Activated CD4-positive, alpha-beta memory T cell treated with anti-CD3 and anti-CD28 coated beads, Interleukin-2, amount 10 ng/mL, durations not matched to agents 7 days and 5 days (primary cell): ENCODE measurements at regions not wholly inside any gene's neighbourhood (a gene's known extent, or its start where the extent isn't known, plus 50 kb on each side); places are given as distances from the start of the nearest gene placed in this dataset.

Experiments
- CTCF ChIA-PET: fragments of 350-600 bp; sonication (Branson Sonifier 250); formaldehyde crosslinking; loops from one replicate; lab custom pipeline; 2021; ENCODE audit warnings: antibody characterized with exemption, inconsistent platforms; lab: Charles Lee
- POLR2A ChIA-PET: fragments of 350-600 bp; sonication (Branson Sonifier 250); formaldehyde crosslinking; loops from one replicate; lab custom pipeline; 2021; ENCODE audit warnings: antibody characterized with exemption; lab: Charles Lee
- DNase-seq: peaks from one replicate; pipeline ENCODE4 v3.0.0-alpha.2; 2020
- H3K27ac Mint-ChIP-seq: one replicate; pipeline ENCODE4 v1.8.0; 2021; ENCODE audit warnings: mild to moderate bottlenecking, mixed read lengths
- H3K27me3 Mint-ChIP-seq: one replicate; pipeline ENCODE4 v1.8.0; 2021; ENCODE audit warnings: mixed read lengths
- H3K36me3 Mint-ChIP-seq: one replicate; pipeline ENCODE4 v1.8.0; 2021; ENCODE audit warnings: low read depth, mixed read lengths
- H3K4me1 Mint-ChIP-seq: one replicate; pipeline ENCODE4 v1.8.0; 2021; ENCODE audit warnings: mixed read lengths
- H3K4me3 Mint-ChIP-seq: one replicate; pipeline ENCODE4 v1.8.0; 2021; ENCODE audit warnings: mild to moderate bottlenecking, mixed read lengths
- H3K9me3 Mint-ChIP-seq: one replicate; pipeline ENCODE4 v1.8.0; 2021; ENCODE audit warnings: mixed read lengths

DNA sequence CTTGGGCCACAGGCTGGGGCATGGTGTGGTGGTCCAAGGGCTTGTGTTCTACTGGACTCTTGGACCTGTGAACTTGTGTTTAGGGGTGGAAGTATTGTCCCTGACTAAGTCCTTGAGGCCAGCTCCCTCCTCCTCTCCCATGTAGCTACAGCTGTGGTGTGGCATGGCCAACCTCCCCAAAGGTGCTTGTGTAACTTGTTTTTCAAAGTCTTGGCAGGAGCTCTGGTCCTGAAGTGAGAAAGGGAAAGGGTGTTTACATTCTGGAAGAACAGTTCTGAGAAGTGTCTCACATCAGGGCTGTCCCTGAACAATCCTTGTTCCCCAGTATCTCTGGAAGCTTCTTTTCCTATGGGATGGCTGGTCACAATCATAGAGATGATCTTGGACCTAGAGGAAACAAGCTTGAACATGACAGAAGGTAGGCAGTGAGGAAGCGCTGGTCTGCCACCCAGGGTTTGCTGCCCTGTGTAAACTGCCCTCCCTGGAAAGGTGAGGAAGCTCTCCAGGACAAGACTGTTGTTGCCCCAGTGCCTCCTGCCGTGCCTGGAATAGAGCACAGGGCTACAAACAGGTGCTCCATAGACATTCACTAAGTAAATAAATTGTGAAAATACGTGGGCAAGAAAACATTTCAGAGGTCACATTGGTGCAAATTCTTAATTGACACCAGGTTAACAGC is 64.6 kb upstream of the KLF9 start:
- Mint-ChIP-seq H3K4me1 (peaks cover 3% of the 10 kb centered on the region), H3K9me3 (no peaks in the 10 kb centered on the region), H3K27me3 (peaks cover 4% of the 10 kb centered on the region), H3K27ac (no peak overlapping the region), H3K36me3 (no peaks in the 10 kb centered on the region), H3K4me3 (no peak overlapping the region)
- ChIA-PET CTCF (no interaction called here), POLR2A (no interaction called here)
- DNase-seq = no peak

- Mint-ChIP-seq H3K27me3 (peaks cover 2% of the 10 kb centered on the region), H3K4me1 (no peaks in the 10 kb centered on the region), H3K27ac (no peak overlapping the region), H3K4me3 (no peak overlapping the region), H3K9me3 (no peaks in the 10 kb centered on the region), H3K36me3 (no peaks in the 10 kb centered on the region)
- CTCF ChIA-PET = interaction anchor here (0.7 kb wide), 1 partner anchor 9 kb away, joined by 4 read pairs; no protein-coding TSS in a partner anchor
- DNase-seq = no peak
- POLR2A ChIA-PET = no interaction called here
These were observed 63.5 kb upstream of the KLF9 start for GRCh38 chr9:70477907-70478480.

GRCh38 chr9:70477146-70477745 is 62.8 kb upstream of the KLF9 start:
- Mint-ChIP-seq H3K36me3 (no peaks in the 10 kb centered on the region), H3K4me1 (no peaks in the 10 kb centered on the region)
- POLR2A ChIA-PET = no interaction called here

GRCh38 chr9:70475211-70475610 is 60.8 kb upstream of the KLF9 start:
- H3K4me1 Mint-ChIP-seq = peaks cover 7% of the 10 kb centered on the region
- H3K36me3 Mint-ChIP-seq = no peaks in the 10 kb centered on the region
- no peaks in the 10 kb centered on the region for H3K27me3 Mint-ChIP-seq
- no peak for DNase-seq
- POLR2A ChIA-PET = no interaction called here
- H3K27ac Mint-ChIP-seq = no peak overlapping the region
- H3K9me3 Mint-ChIP-seq = no peaks in the 10 kb centered on the region
- CTCF ChIA-PET = interaction anchor here (1.8 kb wide), 1 partner anchor 10 kb away, joined by 4 read pairs; no protein-coding TSS in a partner anchor
- no peak overlapping the region for H3K4me3 Mint-ChIP-seq

More at GRCh38 chr9:70477146-70477745, 62.8 kb upstream of the KLF9 start:
- no peak overlapping the region for H3K27ac Mint-ChIP-seq
- H3K27me3 Mint-ChIP-seq = no peaks in the 10 kb centered on the region
- H3K9me3 Mint-ChIP-seq = no peaks in the 10 kb centered on the region
- CTCF ChIA-PET = no interaction called here
- H3K4me3 Mint-ChIP-seq = no peak overlapping the region
- DNase-seq = no peak

- CTCF ChIA-PET = interaction anchor here (1.8 kb wide), 1 partner anchor 11 kb away, joined by 4 read pairs; no protein-coding TSS in a partner anchor
- no peaks in the 10 kb centered on the region for H3K36me3 Mint-ChIP-seq
These were observed 60.0 kb upstream of the KLF9 start for GRCh38 chr9:70474413-70474812.

DNA sequence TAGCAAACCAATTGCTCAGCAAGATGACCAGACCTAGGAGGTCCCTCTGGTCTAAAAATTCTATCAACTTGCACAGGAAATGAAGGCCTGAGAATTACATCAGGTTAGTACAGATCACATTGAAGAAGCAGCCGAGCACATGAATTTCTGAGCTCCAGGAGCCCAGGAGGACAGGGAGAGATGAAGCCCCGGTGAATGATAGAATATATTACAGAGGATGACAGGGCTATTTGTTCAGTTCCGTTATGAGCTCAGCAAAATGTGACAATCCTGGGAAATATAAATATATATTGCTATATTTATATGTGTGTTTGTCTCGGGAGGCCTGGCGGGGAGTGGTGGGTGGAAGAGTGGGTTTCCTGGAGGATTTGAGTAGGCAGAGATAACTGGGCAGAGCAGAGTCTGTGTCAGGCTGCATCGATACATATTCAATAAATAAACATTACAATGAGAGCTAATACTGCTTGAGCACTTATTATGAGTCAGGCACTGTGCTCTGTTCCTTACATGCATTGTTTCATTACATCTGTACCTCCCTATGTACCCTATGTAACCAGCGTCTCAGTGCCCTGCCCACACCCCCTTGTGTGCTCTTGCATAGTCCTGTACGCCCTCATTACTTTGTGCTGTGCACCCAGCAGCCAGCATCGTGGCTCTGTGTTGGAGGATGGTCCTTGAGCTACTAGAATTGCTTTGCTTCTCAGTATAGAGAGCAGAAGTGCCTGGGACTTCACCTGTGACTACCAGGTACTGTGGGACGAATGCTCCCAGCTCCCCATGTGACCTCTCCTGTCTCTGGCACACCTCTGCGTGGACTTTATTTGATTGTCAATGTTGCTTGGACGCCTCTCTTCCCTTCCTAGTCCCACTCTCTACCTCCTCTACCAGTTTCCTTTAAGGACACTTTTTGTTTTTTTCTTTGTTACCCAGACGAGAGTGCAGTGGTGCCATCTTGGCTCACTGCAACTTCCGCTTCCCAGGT is 58.1 kb upstream of the KLF9 start:
- no peaks in the 10 kb centered on the region for H3K9me3 Mint-ChIP-seq
- POLR2A ChIA-PET = interaction anchor here (1.0 kb wide), 1 partner anchor 52 kb away, joined by 3 read pairs; no protein-coding TSS in a partner anchor
- CTCF ChIA-PET = no interaction called here
- H3K4me3 Mint-ChIP-seq = no peak overlapping the region
- no peaks in the 10 kb centered on the region for H3K36me3 Mint-ChIP-seq
- H3K27me3 Mint-ChIP-seq = no peaks in the 10 kb centered on the region
- H3K27ac Mint-ChIP-seq = no peak overlapping the region
- peaks cover 20% of the 10 kb centered on the region for H3K4me1 Mint-ChIP-seq
- DNase-seq = no peak

More at GRCh38 chr9:70474413-70474812, 60.0 kb upstream of the KLF9 start:
- POLR2A ChIA-PET = no interaction called here
- no peak overlapping the region for H3K4me3 Mint-ChIP-seq
- no peaks in the 10 kb centered on the region for H3K27me3 Mint-ChIP-seq
- no peaks in the 10 kb centered on the region for H3K9me3 Mint-ChIP-seq
- H3K4me1 Mint-ChIP-seq = peaks cover 13% of the 10 kb centered on the region
- no peak overlapping the region for H3K27ac Mint-ChIP-seq
- DNase-seq = no peak

DNA sequence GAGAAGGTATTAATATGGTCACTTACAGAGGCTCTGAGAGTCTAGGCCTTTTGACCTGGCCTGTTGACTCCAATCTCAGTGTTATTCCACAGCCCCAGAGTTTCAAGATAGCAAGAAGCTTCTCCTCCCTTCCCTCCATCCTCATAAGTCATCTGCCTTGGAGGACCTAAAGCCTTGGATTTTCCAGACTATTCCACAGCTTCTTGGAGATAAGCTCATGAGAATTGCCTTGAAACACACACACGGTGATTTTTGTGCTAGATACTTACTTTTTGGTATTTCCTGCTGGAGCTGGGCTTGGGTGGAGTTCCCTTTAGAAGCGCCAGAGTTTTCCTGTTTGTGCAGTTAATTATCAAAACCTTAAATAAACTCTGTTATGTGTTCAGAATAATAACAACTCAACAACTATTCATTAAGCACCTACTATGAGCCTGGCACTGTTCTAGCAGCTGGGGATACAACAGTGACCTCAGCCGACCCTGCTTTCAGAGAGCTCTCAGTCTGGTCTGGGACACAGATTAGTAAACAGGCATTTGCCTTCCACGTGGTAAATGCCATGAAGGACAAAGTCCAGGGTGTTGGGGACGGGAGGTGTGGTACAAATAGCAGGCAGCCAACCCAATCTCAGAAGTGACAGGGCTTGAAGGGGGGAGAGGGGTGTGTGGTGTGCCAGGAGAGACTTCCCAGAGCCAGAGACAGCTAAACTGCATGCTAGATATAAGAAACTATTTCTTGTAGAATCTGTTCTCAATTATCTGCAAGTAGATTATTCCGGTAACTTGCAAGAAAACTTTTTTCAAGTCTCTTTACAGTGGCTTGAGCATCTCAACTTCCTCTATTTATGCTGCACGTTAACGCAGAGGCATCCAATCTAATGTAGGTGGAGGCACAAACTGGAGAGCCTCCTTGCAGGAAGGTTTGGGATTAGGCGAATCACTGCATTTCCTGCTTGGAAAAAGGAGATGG is 55.9 kb upstream of the KLF9 start:
- DNase-seq = no peak
- no peaks in the 10 kb centered on the region for H3K27me3 Mint-ChIP-seq
- H3K36me3 Mint-ChIP-seq = no peaks in the 10 kb centered on the region
- ChIA-PET CTCF (no interaction called here), POLR2A (interaction anchor here (1.9 kb wide), 1 partner anchor 60 kb away, joined by 4 read pairs; no protein-coding TSS in a partner anchor)
- H3K4me3 Mint-ChIP-seq = no peak overlapping the region
- no peaks in the 10 kb centered on the region for H3K9me3 Mint-ChIP-seq
- H3K4me1 Mint-ChIP-seq = peaks cover 26% of the 10 kb centered on the region
- no peak overlapping the region for H3K27ac Mint-ChIP-seq

DNA sequence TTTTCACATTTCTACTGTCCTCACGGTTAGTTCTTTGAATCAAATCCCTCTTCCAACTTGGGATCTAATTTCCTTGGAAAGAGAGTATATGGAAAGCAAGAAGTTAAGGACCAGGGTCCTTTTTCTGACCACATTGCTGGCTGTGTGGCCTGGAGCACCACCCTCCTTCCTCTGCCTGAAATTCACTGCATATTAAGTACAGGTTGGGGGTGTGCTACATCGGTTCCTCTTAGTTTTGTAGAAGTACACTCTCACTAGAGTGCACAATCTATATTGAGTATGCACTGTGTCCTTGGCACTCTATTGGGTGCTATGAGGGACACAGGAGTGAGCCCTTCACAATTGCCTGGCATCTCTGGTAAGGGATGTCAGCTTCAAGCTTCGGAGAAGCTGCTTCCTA is 53.8 kb upstream of the KLF9 start:
- H3K27ac Mint-ChIP-seq = no peak overlapping the region
- no peaks in the 10 kb centered on the region for H3K27me3 Mint-ChIP-seq
- POLR2A ChIA-PET = no interaction called here
- DNase-seq = no peak
- no peaks in the 10 kb centered on the region for H3K9me3 Mint-ChIP-seq
- no peaks in the 10 kb centered on the region for H3K36me3 Mint-ChIP-seq
- CTCF ChIA-PET = no interaction called here
- peaks cover 26% of the 10 kb centered on the region for H3K4me1 Mint-ChIP-seq
- H3K4me3 Mint-ChIP-seq = no peak overlapping the region

DNA sequence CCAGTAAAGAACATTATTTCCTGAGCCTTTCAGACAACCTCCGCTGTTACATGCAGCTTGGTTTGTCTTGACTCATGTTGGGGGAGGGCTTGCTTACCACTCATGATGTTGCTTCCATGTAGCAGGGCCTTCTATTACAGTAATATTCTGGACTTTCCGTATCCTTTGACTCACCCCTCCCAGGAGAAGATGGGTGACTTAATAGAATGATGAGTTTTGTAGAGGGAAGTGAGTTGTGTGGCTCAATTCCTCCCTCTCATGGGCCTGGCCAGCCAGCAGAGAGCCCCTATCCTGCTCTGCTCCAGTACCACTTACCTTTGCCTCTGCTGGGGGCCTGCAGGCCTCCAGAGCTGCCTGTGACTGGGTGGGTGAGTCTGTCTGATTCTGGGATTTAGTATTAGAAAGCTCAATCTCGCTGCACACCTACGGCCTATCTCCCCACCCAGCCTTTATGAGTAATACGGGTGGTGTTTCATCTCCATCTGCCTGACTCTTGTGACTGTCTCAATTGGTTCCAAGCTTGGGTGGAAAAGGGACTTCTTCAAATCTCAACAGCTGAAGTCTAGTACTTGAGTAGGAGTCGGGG is 52.6 kb upstream of the KLF9 start:
- POLR2A ChIA-PET = no interaction called here
- no peaks in the 10 kb centered on the region for H3K36me3 Mint-ChIP-seq
- no peaks in the 10 kb centered on the region for H3K27me3 Mint-ChIP-seq

GRCh38 chr9:70465904-70466303 is 51.4 kb upstream of the KLF9 start:
- Mint-ChIP-seq H3K27me3 (no peaks in the 10 kb centered on the region), H3K36me3 (no peaks in the 10 kb centered on the region), H3K9me3 (no peaks in the 10 kb centered on the region), H3K27ac (no peak overlapping the region), H3K4me3 (no peak overlapping the region), H3K4me1 (peaks cover 29% of the 10 kb centered on the region)
- ChIA-PET POLR2A (no interaction called here), CTCF (no interaction called here)
- no peak for DNase-seq

More for the DNA sequence above, 52.6 kb upstream of the KLF9 start:
- H3K4me3 Mint-ChIP-seq = no peak overlapping the region
- no peak for DNase-seq
- CTCF ChIA-PET = no interaction called here
- H3K4me1 Mint-ChIP-seq = peaks cover 28% of the 10 kb centered on the region
- no peaks in the 10 kb centered on the region for H3K9me3 Mint-ChIP-seq
- no peak overlapping the region for H3K27ac Mint-ChIP-seq

- no peaks in the 10 kb centered on the region for H3K36me3 Mint-ChIP-seq
- POLR2A ChIA-PET = no interaction called here
- H3K9me3 Mint-ChIP-seq = no peaks in the 10 kb centered on the region
- H3K27me3 Mint-ChIP-seq = no peaks in the 10 kb centered on the region
- no peak for DNase-seq
- H3K4me1 Mint-ChIP-seq = peaks cover 24% of the 10 kb centered on the region
- H3K4me3 Mint-ChIP-seq = no peak overlapping the region
- H3K27ac Mint-ChIP-seq = no peak overlapping the region
- CTCF ChIA-PET = no interaction called here
These were observed 50.9 kb upstream of the KLF9 start for GRCh38 chr9:70465398-70465797.
